ENCODE measurements at regions not wholly inside any gene's neighbourhood (a gene's known extent, or its start where the extent isn't known, plus 50 kb on each side); places are given as distances from the start of the nearest gene placed in this dataset.
"Not testable (repeated sequence)": the region's sequence is repeated elsewhere in the genome, so short reads cannot be mapped to it uniquely, and the experiment has no call there.

DNA sequence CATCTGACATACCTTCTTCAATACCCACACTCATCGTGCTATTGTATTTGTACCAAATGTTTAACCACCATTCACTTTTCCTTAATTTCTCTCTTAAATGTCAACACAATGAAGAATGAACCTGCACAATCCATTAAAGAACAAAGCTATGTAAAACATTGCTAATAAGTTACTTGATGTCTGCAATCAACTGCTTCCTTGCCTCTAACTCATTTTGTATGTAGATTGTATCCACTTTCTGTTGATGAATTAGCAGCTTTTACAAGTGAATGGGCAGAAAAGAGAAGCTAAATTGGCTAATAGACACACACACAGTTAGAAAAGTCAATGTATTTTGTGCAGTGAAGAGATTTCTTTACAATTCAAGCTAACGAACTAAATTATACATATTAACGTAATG lies 212.5 kb upstream of the NDST3 start:
- no peak for DNase-seq

DNA sequence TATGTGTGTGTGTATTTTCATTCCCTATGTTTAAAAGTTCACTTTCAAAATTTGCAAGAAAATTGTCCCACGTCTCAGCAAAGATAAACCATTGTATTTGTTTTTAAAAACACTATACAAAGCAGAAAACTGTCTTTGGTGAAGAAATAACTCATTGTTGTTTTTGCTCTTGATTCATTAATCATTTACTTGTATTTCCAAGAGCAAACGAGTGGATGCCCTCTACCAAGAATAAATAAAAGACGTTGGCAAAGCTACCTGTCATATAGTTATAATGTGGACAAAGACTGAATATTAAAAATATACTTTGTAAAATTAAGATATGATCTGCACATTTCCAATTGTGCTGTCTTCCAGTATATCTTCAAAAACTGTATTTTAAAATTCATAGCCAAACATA lies 210.9 kb upstream of the NDST3 start:
- DNase-seq, result no peak

DNA sequence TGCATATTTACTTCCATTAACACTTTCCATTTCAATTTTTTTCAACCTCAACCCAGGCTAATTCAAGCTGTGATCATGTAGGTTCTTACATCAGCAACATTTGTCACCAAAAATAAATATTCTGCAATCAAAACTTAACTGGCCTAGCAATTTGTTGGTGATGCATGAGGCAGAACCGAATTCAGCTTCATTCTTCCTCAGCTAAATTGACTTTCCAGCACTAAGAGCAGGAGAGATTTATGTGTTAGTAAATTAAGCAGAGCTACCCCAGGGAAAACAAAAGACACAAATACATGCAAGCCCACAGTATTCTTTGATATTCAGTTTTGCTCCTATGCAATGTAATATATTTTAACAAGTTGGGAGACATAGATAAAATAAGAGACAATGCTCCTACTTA lies 208.7 kb upstream of the NDST3 start:
- no peak for DNase-seq

DNA sequence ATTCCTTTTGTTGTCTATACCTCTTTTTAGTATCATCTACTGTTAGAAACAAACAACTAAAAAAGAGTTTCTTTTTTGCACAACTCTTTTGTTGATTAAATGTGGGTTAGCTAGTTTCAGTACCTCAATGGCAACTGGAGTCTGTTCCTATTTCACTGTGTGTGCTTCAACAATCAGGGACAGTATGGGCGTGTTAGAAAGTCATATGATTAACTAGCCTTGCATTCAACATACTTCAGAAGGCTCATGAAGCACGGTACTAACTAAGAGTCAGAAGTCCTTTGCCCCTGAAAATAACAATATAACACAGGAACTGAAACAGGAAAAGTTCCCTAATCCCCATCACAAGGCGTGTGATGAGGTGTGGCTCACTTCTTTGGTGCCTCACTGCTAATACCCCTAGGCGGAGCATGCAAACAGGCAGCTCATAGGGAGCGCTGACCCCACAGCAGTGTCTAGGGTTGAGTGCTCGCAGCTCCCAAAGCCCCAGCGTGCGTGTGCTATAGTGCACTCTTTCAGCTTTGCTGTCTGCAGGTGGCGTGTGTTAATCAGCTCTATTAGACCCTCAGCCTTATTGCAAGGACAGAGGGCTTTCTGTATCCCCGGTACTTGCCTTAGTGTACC lies 203.1 kb upstream of the NDST3 start:
- no peak for DNase-seq

DNA sequence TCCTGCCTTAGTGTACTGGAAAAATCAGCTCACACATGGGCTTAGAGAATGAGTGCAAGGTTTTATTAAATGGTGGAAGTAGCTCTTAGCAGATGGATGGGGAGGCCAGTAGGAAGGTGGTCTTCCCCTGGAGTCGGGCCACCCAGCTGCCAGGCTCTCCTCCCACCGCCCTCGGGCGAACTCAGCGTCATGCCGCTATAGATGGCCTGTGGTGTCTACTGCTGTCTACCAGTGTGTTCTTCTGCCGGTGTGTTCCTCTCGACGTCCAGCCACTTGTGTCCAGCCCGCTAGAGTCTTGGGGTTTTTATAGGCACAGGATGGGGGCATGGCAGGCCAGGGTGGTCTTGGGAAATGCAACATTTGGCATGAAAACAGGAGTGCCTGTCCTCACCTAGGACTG lies 198.7 kb upstream of the NDST3 start:
- no peak for DNase-seq

DNA sequence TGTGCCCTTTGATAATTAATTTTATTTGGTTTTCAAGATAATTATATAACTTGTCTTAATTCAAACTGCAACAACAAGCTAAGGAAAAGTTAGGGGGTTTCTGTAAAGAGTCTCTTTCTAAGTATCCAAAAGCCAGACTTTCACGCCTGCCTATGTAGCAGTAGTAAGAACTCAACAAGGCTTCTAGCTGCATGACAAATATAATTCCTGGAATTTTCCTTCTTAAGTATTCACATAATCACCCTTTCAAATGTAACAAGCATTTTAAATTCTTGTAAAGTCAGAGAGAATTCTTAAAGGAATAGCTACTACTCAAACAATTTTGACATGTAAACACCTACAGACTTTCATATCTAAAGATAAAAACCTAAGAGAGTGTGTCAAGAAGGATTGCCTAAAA lies 189.7 kb upstream of the NDST3 start:
- no peak for DNase-seq

DNA sequence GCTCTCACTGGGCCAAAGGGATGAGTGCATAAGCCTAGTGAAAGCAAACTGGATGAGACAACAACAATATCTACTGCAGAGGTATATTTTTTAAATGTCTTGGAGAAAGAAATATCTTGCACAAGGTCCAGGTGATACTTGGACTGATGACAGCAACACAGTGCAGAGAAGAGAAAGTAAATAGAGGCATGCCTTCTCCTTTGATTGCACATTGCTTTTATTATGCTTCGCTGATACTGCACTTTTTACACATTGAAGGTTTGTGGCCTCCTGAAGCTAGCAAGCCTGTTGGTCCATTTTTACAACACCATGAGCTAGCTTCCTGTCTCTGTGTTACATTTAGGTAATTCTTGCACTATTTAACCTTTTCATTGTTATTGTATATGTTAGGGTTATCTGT lies 189.0 kb upstream of the NDST3 start:
- DNase-seq, result no peak

DNA sequence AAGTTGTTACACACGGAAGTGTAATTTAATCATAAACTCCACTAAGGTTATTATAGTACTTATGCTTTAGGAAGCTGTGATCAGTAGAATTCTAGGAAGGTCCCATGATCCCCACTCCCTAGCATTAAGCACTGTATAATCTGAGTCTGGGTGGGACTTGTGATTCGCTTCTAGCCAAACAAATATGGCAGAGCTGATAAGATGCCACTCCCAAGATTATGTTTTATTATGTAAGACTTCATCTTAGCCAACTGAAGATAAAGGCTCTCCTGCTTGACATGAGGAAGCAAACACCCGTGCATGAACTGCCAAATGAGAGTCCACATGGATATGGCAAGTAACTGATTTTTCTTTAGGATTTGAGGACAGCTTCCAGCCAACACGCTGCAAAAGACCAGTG lies 186.4 kb upstream of the NDST3 start:
- no peak for DNase-seq

DNA sequence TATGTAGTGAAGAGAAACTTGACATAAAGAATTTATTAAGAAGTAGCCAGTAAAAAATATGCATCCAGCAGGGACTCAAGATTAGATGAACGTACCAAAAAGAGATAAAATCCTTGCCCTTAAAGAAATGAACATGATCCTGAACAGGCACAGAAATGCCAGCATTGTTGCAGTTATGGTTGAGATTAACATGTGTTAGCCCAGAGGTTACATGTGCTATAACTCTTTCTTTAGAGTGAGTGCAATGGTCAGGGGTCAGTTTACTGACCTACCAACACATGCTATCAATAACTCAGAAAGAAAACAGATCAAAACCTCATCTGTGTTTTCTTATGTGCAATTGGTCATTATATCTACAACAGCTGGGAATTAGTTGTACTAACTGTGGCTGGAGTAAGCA lies 166.1 kb upstream of the NDST3 start:
- DNase-seq, result no peak

DNA sequence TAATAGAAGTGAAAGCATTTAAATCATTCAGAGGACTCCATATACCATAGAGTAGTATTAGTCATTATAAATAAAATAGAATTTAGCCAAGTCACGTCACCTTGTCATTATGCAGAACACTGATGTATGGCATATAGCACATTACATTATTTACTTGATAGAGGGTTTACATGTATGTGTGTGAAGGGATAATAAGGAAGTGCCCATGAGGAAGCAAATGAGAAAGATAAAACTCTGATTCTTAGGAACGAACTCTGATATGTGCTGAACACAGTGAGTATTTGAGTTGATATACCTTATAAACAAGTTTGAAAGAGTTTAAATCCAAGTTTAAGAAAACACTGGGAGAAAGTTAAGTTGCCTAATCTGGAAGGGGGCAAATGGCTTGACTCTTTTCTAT lies 160.5 kb upstream of the NDST3 start:
- DNase-seq, result no peak

DNA sequence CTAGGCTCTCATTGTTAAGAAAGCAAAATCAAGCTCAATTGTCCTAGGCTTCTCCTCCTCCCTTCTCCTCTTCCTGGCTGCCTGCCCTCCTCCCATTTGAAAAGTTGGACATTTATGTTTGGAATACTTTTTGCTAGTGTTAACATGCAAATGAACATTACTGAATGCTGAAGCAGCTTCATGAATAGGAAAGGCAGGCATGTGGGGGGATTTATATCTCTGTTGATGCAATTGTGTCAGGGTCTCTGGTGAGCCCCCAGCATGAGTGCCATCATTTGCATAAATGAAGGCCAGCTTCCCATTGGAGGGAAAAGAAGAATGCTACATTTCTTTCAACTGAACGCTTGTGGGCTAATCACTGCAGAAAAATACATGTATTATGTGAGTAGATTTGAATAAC lies 160.1 kb upstream of the NDST3 start:
- no peak for DNase-seq

DNA sequence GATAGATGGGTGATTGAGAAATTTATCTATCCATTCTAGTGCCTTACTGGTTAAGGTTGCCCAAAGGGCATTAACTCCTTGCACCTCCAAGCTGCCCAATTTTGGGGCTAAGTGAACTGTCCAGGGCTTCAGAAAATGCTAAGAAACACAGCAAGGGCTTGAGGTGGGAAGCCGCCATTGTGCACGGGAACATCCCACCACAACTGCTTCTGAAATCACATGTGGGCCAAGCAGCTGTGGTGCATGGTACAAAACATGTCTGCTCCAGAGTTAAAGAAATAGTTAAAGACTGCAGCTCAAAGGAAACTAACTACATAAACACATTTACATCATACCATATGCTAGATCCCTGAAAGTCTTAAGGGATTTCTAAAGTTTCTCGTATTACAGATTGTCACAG lies 144.3 kb upstream of the NDST3 start:
- no peak for DNase-seq

DNA sequence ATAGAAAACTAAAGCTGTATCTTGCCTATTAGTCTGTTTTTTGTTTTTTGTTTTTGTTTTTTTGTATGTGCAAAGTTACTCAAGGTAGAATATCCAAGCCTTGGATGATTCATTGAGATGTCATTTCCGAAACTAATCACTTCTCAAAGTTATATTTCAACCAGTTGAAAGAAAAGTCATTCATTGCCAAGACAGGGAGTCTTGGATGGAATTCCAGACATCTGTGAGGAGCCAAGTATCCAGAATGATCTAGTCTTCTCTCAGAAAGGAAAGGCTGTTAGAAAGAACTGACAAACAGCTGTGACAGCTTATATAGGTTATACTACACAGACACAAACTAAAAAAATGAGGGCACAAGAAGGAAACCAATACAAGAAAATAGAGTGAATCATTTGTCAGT lies 141.1 kb upstream of the NDST3 start:
- no peak for DNase-seq

DNA sequence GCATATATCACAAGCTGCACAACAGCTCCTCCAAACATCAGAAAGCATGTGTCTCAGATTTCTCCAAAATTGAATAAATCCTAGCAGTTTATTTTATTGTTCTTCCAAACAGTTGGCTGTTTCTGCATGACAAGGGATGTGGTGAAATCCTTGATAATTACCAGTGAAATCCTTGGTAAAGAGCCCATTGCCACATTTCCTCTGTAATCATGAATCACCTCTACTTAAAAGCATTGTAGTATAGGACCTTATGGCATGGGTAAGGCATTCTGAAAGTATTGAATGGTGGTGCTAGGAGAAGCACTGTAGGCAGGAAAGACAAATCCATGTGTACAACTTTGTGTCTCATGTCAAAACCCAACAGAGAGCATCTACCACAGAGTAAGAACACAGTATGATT lies 135.8 kb upstream of the NDST3 start:
- DNase-seq, result no peak

DNA sequence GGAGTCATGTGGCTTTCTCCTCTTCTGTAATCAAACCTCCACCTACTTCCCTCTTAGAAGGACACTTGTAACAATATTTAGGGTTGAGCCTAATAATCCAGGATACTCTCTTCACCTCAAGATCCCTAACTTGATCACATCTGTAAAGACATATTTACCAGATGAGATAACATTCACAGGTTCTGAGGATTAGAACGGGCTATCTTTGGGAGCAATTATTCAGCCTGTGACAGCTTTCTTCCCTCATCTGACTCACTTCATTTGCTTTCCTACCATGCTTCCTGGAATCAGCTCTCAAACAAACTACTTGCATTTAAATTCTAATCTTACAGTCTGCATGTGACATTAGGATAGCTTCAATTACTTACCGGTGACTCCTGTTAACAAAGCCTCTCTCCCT lies 133.5 kb upstream of the NDST3 start:
- no peak for DNase-seq

DNA sequence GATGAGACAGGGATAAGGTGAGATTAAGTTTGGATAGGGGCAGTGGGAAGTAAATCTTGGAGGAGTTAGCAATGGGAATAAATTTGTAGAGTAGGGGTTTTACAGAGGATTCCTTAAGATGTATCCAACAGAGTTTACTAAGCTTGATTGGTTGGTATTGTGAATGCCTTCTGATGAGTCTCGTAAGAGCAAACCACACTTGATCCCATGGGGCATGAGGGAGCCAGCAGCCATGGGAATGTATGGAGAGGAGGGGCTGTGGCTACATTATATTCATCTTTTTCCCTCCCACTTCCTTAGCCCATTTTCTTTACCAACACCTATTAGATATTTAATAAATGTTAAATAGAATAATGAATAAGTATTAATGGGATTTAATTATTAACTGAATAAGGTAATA lies 126.6 kb upstream of the NDST3 start:
- no peak for DNase-seq

DNA sequence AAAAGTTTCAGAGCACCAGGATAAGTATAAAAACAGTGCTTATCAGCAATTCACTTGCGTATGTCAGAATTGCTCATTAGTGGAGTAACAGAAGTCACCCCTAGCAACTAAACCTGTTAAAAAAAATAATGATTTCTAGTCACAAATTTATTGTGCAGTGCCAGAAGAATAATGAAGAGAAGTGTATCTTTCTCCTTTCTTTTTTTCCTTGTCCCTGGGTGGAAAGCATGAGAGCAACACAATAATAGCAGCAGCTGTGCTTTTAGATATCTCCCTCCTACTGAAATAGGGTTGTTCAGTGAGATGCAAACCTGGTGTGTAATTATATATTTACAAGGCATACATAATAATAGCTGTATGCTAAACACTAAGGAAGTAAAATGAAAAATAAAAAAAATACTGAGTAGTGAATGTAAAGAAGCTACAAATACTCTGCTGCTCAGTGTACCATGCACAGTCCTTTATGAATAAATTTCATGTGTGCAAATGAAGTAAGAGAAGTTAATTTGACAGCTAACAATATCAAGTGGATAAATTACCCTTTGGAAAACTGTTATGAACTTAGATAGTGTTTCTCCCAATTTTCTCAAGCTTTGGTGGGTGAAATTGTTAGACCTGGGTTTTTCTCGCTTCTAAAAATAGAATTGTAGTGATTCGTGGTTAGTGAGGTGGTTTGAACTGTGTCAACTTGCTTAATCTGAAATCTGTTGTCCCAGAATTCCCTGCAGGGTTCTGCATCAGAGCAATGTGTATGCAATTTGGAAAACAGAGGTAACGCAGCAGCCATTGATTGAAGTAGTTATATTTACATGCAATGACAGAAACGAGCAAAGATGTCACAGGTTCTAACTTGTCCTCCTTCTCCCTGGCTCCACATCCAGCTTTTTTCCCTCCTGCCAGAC lies 125.7 kb upstream of the NDST3 start:
- no peak for DNase-seq

DNA sequence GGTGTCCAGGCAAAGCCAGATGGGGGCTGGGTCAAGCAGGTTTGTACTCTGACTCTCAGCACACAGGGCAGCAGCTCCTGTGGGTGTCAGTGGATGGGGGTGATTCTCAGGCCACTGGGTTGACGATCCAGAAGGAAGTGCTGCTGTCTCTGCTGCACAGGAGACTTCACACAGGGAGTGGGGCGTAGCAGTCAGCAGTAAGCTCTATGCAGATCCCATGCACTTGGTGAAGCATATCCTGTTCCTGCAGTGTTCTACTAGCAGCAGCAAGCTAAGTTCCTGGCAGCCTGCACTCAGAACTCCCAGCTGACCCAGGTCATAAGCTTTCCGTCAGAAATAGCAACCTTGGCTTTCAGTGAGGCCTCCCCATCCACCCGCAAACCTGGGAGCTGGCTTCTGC lies 117.6 kb upstream of the NDST3 start:
- DNase-seq, result no peak

DNA sequence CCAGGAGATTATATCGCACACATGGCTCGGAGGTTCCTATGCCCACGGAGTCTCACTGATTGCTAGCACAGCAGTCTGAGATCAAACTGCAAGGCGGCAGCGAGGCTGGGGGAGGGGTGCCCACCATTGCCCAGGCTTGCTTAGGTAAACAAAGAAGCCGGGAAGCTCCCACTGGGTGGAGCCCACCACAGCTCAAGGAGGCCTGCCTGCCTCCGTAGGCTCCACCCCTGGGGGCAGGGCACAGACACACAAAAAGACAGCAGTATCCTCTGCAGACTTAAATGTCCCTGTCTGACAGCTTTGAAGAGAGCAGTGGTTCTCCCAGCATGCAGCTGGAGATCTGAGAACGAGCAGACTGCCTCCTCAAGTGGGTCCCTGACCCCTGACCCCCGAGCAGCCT lies 112.0 kb upstream of the NDST3 start:
- DNase-seq, result not testable (repeated sequence)

DNA sequence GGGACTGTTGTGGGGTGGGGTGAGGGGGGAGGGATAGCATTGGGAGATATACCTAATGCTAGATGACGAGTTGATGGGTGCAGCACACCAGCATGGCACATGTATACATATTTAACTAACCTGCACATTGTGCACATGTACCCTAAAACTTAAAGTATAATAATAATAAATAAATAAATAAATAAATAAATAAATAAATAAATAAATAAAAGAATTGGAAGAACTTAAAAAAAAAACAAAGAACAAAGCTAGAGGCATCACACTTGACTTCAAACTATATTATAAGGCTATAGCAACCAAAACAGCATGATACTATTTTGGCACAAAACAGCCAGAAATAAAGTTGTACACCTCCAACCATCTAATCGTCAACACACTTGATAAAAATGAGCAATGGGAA lies 106.5 kb upstream of the NDST3 start:
- DNase-seq, result not testable (repeated sequence)

DNA sequence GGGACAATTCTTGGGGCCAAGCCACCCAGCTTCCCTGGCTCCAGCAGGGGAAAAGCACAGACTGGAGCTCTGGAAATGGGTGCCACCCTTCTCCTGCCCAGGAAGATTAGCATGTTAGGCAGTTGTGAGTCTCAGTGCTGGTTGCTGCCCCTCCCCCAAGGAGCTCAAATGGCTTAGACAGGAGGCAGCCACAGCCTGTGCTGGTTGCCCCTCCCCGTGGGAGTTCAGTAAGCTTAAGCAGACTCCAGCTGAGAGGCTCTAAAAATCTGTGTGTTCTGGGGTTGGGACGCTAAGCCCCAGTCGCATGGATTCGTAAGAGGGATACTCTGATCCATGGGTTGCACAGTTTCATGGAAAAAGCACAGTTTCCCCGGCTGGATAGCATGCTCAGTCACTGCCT lies 92.7 kb upstream of the NDST3 start:
- DNase-seq, result no peak

DNA sequence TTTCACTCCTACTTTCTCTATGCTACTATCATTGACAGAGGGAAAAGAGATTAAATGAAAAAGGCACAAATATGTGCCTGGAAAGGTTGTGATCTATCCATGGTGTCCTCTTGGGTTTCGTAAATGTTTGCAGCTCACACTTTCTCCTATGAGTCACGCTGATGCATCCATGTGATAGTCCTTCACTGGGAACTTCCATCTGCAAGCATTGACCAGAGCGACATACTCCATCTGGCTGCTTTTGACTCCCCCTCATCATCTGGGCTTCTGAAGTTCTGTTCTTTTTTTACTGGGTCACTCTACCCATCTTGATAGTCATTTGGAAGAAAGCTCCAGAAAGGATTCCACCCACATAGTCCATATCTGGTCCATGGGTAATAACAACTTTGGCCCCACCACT lies 84.7 kb upstream of the NDST3 start:
- DNase-seq, result no peak

DNA sequence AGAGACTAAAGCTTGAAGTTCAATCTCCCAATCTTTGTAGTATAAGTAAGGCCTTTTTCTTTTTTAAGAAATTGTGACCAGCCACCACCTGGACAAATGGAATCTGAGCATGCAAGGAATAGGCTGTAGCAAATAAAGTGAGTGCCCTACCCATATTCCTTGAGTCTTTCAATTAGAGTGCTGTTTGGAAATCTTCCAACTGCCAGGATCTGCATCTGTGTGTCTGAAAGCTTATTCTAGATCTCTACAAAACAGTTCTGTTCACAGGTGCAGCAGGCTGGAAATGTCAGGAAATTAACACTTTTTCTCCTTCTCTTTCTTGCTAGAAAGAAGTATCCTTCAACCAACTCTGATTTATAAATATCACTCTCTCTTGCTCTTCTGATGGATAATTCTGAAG lies 76.7 kb upstream of the NDST3 start:
- DNase-seq, result no peak

DNA sequence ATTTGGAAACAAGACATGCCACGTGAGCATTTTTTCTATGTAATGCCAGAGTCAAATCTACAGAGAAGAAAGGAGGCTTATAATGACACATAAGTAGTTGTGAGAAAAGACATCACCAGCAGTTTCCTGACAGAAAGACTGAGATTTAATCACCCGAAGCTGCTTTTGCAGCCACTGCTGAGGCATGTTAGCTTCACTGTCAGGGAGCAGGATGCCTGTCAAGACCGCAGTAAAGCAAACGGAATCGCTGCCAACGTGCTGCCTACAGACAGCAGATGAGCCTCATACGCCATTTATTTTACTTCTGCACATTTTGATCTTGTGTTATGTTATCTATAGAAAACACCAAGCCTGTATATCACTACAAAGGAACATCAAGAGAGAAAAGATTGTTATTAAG lies 68.7 kb upstream of the NDST3 start:
- DNase-seq, result no peak

DNA sequence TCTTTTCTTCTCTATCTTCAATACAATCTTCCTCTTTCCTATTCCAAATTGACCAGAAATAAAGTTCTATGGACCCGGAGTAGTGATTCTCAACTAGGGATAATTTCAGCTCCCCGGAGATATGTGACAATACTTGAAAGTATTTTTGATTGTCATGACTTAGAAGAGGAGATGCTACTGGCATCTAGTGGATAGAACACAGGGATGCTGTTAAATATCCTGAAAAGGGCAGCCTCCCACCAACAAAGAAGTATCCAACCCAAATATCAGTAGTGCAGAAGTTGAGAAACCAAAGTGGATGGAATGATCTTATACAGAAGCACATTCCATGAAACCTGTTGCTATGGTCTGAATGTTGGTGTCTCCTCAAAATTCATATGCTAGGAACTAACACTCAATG lies 65.7 kb upstream of the NDST3 start:
- DNase-seq, result no peak
